ENCODE measurements at regions not wholly inside any gene's neighbourhood (a gene's known extent, or its start where the extent isn't known, plus 50 kb on each side); places are given as distances from the start of the nearest gene placed in this dataset.

DNA sequence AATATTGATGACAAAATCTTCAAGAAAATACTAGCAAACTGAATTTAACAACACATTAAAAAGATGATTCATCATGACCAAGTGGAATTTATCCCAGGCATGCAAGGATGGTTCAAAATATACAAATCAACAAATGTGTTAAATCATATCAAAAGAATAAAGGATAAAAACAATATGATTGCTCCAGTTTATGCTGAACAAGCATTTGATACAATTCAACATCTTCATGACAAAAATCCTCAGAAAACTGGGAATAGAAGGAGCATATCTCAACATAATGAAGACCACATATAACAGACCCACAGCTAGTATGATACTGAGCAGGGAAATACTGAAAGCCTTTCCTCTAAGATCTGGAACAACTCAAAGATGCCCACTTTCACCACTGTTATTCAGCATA, 352.3 kb downstream of the PYDC2 start:
- no peak for TF ChIP-seq CTCF (IDR thresholded peaks at IDR 0.05)
- no peak for TF ChIP-seq POLR2A (IDR thresholded peaks at IDR 0.05)
